H4 (cell line): ENCODE measurements at regions not wholly inside any gene's neighbourhood (a gene's known extent, or its start where the extent isn't known, plus 50 kb on each side); places are given as distances from the start of the nearest gene placed in this dataset.
A peak's percentile ranks its signal among the peaks of the same experiment; 100 is the strongest.
"Not testable (repeated sequence)": the region's sequence is repeated elsewhere in the genome, so short reads cannot be mapped to it uniquely, and the experiment has no call there.

Experiments used
- DNase-seq: peaks from one replicate; pipeline ENCODE4 v3.0.0-alpha.2; 2015; ENCODE audit warnings: low spot score

DNA sequence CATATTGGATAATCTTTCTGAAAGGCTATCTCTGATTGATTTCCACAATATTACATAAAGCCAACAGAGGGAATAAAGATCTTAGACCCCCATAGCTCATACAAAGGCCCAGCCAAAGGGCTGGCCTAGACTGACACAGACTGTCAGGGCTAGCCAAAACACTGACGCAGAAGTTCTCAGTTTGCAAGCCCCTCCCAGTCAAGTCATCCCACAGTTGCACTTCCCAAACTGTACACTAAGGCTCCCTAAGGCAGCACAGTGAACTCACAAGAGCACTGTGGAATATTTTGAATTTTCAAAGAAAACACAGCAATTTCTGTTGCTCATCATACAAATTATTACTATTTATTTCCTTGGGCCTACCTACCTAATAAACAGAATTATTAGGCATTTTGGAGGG is 244.9 kb downstream of the SP3 start:
- DNase-seq = no peak

DNA sequence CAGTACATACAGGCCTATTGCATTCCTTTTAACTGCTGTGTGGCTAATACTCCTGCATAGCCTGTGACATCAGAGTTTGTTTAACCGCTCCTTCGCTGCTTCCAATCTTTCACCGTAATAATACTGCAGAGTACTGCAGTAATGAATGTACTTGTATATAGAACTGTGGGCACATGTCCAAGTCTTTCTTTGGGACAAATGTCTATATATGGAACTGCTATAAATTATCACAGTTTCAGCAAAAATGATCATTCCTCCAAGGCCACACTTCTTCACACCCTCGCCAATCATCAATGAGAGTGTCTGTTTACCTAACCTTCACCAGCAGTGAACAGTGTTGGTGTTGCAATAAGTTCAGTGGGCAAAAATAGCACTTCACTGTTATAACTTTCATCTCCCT is 230.4 kb downstream of the SP3 start:
- DNase-seq = no peak

DNA sequence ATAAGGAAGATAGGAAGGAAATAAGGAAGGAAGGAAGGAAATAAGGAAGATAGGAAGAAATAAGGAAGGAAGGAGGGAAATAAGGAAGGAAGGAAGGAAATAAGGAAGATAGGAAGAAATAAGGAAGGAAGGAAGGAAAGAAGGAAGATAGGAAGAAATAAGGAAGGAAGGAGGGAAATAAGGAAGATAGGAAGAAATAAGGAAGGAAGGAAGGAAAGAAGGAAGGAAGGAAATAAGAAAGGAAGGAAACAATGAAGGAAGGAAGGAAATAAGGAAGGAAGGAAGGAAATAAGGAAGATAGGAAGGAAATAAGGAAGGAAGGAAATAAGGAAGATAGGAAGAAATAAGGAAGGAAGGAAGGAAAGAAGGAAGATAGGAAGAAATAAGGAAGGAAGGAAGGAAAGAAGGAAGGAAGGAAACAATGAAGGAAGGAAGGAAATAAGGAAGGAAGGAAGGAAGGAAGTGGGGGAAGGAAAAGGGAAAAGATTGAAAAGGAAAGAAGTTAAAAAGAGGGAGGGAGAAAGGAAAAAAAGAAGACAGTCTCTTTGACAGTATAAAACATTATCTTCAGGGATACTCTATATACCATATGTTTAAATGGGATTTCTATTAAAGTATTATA is 227.1 kb downstream of the SP3 start:
- DNase-seq = not testable (repeated sequence)

DNA sequence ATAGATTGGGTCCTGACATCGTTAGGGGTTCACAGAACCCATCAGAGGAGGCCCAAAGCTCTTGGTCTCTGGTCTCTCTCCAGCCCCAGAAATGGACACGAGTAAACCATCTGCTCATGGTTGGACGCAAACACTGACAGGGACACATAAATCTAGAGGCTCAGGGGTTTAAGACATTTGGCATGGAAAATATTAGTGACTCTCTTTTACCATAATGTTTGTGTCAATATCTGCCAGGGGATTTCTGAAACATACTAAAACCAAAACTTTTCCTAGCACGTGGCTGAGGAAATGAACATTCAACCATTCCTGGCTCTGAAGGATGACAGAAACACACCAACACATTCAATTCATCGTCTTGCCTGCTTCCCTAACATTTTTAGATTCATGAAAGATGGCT is 226.2 kb downstream of the SP3 start:
- no peak for DNase-seq

DNA sequence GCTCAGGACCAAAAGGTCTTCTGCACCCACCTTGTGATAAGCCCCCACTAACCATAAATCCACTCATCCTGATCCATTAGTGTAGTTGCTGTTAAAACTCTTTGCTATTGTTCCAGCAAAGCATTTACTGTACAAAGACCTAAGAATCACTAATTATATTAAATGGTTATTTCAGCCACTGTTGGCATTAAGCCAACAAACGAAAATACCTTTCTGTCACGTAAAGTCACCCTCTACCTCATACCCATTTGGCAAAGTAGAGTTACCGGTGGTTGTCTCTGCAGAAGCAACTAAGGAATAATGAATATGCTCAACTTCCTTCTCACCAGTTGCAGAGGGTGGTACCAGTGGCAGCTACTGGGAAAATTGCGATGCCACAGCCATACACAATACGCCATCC is 224.5 kb downstream of the SP3 start:
- DNase-seq = no peak

DNA sequence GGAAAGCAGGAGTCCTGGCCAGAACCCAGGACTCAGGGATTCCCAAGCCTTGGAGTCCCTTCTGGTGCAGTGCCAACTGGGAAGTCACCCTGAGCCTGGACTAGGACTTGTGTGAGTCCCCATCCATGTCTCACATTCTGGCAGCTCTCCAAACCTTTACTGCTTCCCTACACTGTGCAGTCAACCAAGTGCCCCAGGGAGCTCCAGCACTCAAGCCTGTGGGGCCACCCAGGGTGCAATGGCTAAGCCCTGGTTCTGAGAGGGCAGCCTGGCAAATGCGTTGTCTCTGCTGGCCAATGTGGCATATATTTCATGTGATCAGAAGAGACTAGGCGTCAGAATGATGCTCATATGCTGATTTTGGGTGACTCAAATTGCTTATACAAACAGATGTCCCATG is 223.4 kb downstream of the SP3 start:
- DNase-seq = peak; percentile 31

DNA sequence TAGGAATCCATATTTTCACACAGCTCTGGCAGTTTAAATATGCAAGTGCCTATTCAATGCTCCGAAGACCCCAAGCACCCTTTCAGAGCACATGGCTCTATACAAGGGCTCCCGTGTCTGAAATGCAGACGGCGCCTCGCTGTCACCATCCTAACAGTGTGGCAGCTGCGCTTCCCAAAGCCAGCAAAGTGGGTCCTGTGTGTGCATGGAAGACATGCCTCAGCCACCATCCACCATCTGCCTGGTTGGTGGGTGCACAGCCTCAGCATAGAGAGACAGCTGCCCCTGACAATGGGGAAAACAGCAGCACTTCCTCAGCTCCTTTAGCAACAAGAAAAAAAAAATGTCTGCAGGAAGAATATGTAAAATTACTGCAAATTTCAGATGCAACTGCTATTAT is 218.1 kb downstream of the SP3 start:
- no peak for DNase-seq

DNA sequence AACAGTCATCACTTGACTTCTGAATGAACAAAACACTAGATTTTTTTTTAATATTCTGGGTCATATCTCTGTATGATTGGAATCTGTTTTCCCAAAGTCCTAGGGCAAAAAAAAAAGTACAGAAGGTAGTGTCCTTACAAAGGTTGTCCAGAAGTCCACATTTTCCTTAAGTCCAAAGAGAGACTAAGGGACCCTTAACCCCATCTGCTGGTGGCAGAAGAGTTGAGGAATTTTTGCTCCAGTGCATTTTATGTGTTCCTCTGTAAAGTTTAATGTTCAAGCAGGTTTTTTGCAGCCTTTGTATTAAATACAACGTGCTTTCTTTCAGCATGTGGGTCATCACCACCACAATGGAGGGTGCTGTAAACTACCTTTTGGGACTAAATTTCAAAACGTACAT is 215.9 kb downstream of the SP3 start:
- DNase-seq = no peak

DNA sequence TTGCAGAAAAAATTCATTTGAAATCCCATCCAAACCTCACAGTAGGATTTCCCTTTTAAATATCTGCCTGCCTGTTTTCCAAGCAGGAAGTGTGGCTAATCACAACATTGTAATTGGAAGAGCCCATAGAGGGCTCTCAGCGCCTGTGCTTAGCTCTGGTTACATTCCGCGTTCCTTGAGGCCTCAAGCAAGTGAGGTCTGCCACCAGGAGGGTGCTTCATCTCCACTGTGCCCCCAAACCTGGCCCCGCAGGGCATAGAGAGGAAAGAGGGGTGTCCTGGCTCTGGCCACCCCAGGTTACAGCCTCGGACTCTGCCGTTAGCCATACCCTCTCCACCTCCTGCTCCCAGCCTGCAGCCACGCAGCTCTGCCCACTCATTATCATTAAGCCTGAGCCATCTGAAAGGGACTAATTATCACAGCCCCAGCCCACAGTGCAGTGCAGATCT is 214.8 kb downstream of the SP3 start:
- DNase-seq = no peak

DNA sequence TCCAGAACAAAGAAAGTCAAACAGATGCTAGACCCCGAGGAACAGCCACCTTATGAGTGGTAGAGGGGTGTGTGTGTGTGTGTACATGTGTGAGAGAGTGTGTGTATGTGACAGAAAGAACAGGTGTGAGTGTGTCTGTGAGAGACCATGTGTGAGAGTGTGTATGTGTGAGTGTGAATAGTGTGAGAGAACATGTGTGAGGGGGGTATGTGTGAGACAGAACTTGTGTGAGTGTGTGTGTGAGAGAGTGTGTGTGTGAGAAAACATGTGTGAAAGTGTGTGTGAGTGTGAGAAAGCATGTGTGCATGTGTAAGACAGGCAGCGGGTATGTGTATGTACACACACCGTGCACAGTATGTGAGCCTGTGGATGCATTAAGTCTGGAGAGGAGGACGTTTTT is 214.3 kb downstream of the SP3 start:
- no peak for DNase-seq

DNA sequence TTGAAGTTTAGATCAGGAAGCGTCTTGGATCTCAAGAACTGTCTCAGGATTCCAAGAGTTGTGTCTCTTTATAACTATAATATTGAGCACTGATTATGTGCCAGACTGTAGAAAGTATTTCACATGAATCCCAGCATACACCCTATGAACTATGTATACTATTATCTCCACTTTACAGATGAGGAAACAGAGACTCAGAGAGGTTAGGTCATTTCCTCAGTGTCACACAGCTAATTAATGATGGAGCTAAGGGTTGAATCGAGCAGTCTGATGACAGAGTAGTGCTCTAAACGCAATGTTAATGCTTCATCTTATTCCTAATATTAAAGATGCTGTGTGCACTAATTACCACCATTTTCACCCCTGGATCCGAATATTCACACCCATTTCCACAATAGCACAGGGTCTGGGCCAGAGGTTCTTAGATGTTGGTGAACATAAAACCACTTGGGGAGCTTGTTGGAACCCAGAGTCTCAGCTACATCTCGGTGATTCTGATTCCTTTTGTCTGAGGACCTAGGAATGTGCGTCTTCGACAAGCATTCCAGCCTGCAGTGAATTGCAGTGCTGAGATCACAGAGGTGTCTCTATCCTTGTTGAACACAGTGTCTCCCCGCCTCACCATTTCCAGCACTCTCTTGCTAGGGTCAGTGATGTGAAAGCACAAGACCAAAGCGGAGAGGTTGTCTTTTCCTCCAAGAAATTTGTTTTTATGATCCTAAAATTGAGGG is 213.8 kb downstream of the SP3 start:
- DNase-seq = no peak

DNA sequence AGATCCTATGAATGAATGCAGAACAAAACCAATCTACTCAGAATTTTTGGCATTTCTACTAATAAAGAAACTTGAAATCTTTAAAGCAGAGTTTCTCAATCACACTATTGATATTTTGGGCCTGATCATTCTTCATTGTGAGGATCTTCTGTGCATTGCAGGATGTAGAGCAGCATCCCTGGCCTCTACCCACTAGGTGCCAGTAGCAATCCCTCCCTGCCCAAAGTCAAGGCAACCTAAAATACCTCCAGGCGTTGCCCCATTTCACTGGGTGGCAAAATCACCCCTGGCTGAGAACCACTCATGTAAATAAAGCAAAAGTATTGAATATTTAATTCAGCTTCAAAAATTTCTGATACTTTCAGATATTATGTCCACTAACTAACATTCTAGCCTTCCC is 213.0 kb downstream of the SP3 start:
- DNase-seq = no peak

DNA sequence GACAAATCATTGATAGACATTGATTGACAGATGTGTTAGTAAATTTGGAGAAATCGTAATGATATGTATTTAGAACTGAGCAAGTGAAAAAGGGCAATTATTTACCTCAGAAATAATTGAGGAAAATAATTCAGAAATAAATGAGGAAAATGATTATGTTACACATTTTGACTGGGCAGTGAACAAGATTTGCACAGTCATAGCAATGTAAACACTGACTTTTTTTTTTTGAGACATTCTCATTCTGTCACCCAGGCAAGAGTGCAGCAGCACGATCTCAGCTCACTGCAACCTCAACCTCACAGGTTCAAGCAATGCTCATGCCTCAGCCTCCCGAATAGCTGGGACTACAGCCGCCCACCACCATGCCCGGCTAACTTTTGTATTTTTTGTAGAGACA is 211.7 kb downstream of the SP3 start:
- DNase-seq = no peak

DNA sequence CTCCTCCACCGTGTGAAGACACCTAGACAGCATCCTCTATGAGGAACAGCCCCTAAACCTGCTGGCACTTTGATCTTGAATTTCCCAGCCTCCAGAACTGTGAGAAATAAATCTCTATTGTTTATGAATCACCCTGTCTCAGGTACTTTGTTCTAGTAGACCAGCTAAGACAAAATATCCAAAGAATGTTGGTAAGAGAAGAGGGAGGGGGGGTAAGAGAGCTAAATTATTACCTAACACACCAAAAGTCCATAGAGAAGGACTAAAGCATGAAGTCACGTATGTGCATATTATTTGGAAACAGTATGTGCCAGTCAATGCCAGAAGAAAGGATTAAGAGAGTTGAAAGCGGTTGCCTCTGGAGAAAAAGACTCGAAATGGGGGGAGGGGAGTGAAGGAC is 211.0 kb downstream of the SP3 start:
- DNase-seq = no peak

DNA sequence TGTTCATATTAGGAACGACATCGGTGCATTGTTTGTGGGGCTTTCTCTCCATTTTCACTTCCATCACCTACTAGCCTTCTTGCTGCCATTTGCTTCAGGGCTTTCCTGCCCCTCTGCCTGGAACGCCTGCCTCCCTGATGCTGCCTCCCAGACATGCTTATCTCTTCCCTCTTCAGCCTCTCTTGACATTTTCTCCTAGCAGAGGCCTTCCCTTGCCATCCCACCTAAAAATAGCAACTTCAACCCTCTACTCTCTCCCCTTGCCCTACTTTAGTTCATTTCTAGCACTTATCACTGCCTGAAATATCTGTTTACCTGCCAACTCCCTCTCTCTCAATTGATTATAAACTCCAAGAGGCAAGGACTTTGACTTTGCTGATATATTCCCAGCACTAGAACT is 210.3 kb downstream of the SP3 start:
- no peak for DNase-seq

DNA sequence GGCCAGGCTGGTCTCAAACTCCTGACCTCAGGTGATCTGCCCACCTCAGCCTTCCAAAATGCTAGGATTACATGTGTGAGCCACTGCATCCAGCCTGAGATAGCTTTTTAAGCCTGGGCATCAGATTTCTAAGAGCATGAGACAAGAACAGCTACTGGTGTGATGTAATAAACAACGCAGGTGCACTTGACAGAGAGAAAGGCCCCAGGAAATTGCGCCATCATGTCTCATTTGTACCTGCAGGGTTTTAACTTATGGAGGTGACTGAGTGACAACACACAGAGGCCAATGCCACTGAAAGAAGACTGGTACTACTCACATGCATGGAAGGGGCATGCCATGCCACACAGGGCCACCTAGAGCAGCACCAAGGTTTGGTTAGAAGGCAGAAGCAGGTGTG is 209.4 kb downstream of the SP3 start:
- DNase-seq = no peak

DNA sequence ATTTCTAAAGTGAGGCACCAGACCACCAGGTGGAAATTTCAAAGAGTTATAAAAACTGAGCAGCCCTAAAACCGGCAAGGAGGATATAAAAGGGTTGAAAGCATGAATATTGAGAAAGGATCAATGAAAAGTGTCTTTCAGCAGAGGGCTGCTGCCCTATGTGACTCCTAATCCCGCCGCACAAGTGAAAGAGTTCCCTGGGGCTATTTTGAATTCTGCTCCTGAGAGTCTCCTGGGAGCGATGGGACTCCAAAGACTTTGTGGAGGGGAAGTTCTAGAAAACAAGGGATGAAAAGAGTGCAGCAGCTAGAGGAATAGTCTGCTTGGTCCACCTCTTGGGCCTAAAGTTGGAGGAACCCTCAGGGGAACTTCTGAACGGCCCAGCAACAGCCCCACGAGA is 205.2 kb downstream of the SP3 start:
- DNase-seq = no peak

DNA sequence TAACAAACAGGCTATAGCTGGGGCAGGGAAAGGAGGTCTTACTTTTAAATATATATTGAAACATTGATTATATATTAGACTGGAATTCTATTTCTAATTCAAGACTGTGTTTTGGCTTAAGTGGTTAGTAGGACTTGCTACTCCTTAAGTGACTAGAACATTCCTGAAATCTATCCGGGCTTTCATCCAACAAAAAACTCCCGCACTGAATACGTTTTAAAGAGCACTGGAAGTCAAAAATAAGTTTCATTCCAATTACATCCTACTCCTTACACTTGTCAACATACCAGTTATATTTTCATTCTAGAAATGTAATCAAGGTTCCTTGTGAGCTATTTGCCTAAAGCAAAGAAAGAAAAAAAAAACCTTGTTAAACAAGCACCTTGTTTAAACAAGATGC is 204.6 kb downstream of the SP3 start:
- DNase-seq = no peak

DNA sequence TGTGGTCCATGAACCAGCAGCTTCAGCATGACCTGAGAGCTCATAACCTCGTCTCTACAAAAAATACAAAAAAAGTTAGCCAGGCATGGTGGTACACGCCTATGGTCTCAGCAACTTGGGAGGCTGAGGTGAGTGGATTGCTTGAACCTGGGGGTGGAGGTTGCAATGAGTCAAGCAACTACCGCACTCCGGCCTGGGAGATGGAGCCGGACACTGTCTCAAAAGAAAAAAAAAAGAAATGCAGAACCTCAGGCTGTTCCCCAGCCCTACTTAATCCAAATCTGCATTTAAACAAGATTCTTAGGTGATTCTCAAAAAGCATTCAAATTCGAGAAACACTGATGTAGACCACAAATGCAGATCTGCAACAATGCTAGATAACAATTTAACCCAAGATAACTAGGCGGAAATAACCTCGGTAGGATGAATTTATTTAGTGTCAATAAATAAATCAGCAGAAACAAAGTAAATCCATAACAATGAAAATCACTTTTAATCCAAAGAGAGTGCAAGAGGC is 203.5 kb downstream of the SP3 start:
- no peak for DNase-seq

DNA sequence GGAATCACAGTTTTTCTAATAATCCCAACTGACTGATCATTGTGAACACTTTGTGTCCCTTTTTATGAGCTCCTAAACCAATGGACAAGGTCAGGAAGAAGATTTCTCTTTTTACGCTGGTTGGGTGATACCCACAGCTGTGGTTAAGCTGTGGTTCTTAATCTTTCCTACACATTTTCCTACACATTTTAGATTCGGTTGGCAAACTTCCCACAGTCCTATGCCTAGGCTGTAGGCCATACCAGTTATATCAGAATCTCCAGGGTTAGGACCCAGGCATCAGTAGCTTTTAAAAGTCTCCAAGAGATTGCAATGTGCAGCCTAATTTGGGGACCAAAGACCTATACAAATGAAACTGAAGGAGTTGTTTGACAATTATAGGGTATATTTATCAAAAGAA is 203.0 kb downstream of the SP3 start:
- DNase-seq = no peak

DNA sequence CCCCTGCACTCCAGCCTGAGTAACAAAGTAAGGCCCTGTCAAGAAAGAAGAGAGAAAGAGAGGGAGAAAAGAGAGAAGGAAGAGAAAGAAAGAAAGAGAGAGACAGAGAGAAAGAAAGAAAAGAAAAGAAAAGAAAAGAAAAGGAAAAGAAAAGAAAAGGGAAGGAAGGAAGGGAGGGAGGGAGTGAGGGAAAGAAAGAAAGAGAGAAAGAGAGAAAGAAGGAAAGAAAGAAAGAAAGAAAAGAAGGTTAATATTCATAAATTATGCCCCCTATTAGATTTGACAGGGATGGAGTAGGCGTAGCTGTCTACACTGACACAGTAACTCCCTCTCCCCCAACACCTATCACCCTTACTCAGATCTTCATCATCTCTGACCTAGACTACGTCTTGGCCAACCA is 202.3 kb downstream of the SP3 start:
- DNase-seq = no peak

DNA sequence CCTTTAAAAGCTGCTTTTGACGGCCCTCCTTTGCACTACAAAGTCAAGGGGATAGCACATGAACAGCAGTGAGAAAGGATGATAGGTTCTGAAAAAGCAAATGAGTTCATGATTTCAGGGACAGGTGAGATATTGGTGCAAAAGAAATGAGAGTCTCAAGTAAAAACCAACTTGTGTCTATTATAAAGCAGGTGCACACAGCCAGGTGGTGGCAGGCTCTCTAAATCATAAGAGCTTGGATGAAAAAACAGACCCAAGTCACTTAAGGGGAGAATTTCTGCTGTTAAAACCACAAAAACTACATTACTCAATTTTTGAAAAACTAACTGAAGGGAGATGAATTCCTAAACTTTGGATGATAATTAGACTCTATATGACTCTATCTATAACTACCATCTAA is 201.5 kb downstream of the SP3 start:
- DNase-seq = no peak

DNA sequence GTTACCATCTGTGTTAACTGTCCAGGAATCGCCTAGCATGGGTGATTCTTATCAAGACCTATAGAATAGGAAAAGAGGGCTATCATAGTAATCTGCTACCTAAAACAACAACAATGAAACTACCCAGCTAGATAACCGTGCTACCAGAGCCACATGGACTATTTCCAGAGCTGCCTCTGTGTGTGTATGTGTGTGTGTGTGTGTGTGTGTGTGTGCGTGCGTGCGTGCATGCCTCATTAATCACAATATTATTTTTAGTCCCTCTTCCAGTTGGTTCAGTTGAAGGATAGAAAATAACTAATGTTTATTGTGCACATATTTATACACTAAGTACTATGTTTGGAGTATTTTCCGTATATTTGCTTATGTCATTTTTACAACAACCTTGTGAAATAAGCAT is 201.1 kb downstream of the SP3 start:
- DNase-seq = no peak
